ENCODE measurements at regions not wholly inside any gene's neighbourhood (a gene's known extent, or its start where the extent isn't known, plus 50 kb on each side); places are given as distances from the start of the nearest gene placed in this dataset.

- H3K9me1 ChIP-seq (ENCODE audit: insufficient read depth, low read length), result no peaks in the 10 kb centered on the region
- in situ Hi-C loops (cut with MboI; ENCODE audit: low sequenced_read_pairs) (no loop called here), intact Hi-C loops (cut with micrococcal nuclease) (no loop called here), dilution Hi-C loops (cut with HindIII; ENCODE audit: low sequenced_read_pairs, unreplicated experiment) (no loop called here)
- H3K27ac ChIP-seq (ENCODE audit: insufficient read depth, low read length), result no peak overlapping the region
- ChIA-PET POLR2A (ENCODE audit: unreplicated experiment) (no interaction called here), CTCF (interaction anchor here (0.8 to 1.5 kb wide), 2 partner anchors 16 to 273 kb away, joined by 5 to 8 read pairs; no protein-coding TSS in a partner anchor)
- no peak overlapping the region for H4K8ac ChIP-seq (ENCODE audit: low read depth in 2 of 2, low read length in 2 of 2)
- ATAC-seq (ENCODE audit: low read depth) (no peak), DNase-seq (no peak)
- BruUV-seq (replicated peaks), result no TSS peak
- no peak overlapping the region for H2BK5ac ChIP-seq (ENCODE audit: low read depth, low read length, poor library complexity, severe bottlenecking)
- H4K20me1 ChIP-seq (ENCODE audit: insufficient read depth, low read length), result no peaks in the 10 kb centered on the region
- H3K9ac ChIP-seq (ENCODE audit: low read depth, low read length), result no peak overlapping the region
- no peak overlapping the region for H3K14ac ChIP-seq (replicated peaks; ENCODE audit: low read depth, low read length)
- H3K4me2 ChIP-seq (ENCODE audit: low read depth, low read length), result no peak overlapping the region
- H3K9me3 ChIP-seq (ENCODE audit: control insufficient read depth, insufficient read depth, low read length), result no peaks in the 10 kb centered on the region
- H4K91ac ChIP-seq (ENCODE audit: insufficient read depth, low read depth, low read length), result no peak overlapping the region
- no peak overlapping the region for H4K5ac ChIP-seq (ENCODE audit: low read depth, low read length)
- no peak overlapping the region for H2AFZ ChIP-seq (replicated peaks; ENCODE audit: low read length, poor library complexity)
- TF ChIP-seq RFX5 (IDR thresholded peaks at IDR 0.05; ENCODE audit: low read depth, low read length) (no peak), MXI1 (IDR thresholded peaks at IDR 0.05; ENCODE audit: borderline replicate concordance, low read depth, low read length) (no peak), SMC3 (IDR thresholded peaks at IDR 0.05; ENCODE audit: low read depth, low read length) (no peak), FOS (IDR thresholded peaks at IDR 0.05; ENCODE audit: low read depth, low read length) (no peak), RCOR1 (IDR thresholded peaks at IDR 0.05; ENCODE audit: insufficient replicate concordance, low read length) (no peak), POLR2A (IDR thresholded peaks at IDR 0.05; ENCODE audit: low read depth, low read length) (no peak)
- H3K18ac ChIP-seq (ENCODE audit: low read depth, low read length), result no peak overlapping the region
- H3K36me3 ChIP-seq (ENCODE audit: control insufficient read depth, insufficient read depth, low read length), result no peaks in the 10 kb centered on the region
- H2BK20ac ChIP-seq (ENCODE audit: low read depth, low read length), result no peak overlapping the region
- H2AK5ac ChIP-seq (ENCODE audit: low read depth, low read length), result no peak overlapping the region
- H3K4ac ChIP-seq (ENCODE audit: low read depth, low read length), result no peak overlapping the region
- peaks cover 2% of the 10 kb centered on the region; the same call in 1 of the 2 replicates for H3K27me3 ChIP-seq (ENCODE audit: control insufficient read depth, insufficient read depth, low read length)
- no peak overlapping the region for H3K56ac ChIP-seq (ENCODE audit: extremely low read depth, insufficient read depth, low read length)
- no peak overlapping the region for H2AK9ac ChIP-seq (replicated peaks; ENCODE audit: low read depth, low read length, poor library complexity)
- no peak overlapping the region for H2BK15ac ChIP-seq (ENCODE audit: low read depth, low read length)
- H3K79me1 ChIP-seq (ENCODE audit: low read depth in 1 of 2, low read length in 2 of 2), result no peaks in the 10 kb centered on the region
- H2BK120ac ChIP-seq (ENCODE audit: low read depth, low read length), result no peak overlapping the region
- H3K23ac ChIP-seq (ENCODE audit: low read depth, low read length), result no peak overlapping the region
- H3K4me3 ChIP-seq (ENCODE audit: insufficient read depth, low read depth, low read length), result no peak overlapping the region
- H3K4me1 ChIP-seq (ENCODE audit: control insufficient read depth, insufficient read depth, low read length), result no peaks in the 10 kb centered on the region
Measured at GRCh38 chr2:18133310-18133709, 254.8 kb downstream of the KCNS3 start.

Data from IMR-90 (cell line).